ENCODE measurements at regions not wholly inside any gene's neighbourhood (a gene's known extent, or its start where the extent isn't known, plus 50 kb on each side); places are given as distances from the start of the nearest gene placed in this dataset.

DNA sequence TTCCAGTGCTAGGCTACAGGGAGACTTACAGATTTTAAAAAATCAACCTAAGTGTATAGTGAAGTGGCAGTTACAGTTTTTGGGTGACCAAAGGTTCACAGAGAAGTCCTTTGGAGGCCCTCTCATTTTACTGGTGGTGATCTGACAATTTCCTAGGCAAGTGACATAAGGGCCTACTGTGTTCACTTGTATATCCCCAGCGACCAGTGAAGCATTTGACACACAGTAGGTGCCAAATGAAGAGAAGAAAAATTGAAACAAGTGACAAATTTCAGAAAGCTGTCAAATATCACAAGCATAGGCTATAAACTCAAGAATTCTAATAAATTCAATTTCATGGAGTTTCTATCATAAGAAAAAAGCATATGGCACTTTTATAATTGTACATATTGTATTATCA, 89.5 kb downstream of the RPL22L1 start:
- DNase-seq, result no peak

DNA sequence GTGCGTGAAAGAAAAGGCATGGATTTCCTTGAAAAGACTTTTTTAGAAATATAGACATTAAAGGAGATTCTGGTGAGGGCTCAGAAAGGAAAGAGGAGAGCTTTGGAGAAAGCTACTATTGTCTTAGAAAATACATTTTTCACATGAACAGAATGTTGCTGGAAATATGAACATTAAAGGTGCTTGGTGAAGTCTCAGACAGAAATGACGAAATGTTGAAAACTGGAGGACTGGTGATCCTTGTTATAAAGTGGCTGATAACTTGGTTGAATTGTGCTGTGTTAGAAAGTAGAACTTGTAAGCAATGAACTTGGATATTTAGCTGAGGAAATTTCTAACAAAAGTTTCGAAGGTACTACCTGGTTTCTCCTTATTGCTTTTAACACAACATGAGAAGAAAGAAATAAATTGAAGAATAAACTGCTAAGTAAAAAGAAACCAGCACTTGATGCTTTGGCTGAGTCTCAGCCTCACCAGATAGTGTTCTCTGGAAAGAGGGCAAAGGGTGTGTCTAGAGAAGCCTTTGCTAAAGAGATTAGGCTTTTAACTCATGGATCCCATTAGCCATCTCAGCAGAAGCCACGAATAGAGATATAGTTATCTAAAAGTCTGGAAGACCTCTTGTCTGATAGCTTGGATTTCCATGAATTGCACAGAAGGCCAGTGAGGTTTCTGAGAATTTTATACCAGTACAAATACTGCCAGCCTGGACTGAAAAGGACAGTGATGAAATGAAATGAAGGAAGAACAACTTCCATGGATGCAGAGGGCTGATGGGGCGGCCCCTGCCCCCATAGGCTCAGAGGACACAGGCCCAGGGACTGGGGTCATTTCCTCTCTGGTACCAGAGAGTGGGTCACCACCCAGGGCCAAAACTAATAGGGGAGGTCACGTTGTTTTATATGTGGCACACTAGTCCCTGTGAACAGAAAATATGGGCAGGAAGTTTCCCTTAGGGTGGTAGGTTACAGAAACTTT, 91.5 kb downstream of the RPL22L1 start:
- DNase-seq, result no peak

- DNase-seq, result no peak
These were observed 92.5 kb downstream of the RPL22L1 start for GRCh38 chr3:170777564-170777926.

DNA sequence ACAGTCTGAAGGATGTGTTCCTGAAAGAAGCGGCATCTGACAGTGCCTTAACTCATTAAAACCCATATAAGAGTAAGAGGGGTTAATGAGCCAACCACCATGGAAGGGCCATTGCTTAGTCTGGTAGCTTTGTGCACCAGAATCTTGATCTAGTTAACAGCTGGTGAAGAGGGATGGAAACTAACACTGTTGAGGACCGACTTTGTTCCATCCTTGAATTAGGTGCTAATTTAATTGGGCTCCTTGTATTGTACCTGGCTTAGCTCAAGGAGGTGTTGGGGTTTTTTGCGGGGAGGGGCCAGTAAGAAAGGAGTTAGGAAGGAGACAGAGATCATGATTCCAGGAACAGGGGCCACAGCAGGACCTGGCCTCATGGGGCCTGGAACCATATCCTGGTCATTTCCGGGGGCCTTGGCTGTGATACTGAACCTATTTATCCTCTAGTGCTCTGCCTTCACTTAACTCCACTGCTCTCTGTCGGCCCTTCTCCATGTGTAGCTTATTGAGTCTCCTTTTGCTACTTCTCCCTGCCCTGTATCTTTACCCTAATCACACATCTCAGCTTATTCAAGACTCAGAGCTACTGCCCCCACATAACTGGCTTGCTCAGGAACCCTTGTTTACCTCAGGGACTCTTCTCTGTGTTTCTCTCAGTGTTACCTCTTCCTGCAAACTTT, 93.0 kb downstream of the RPL22L1 start:
- DNase-seq, result no peak

GRCh38 chr3:170773682-170774425, 96.1 kb downstream of the RPL22L1 start:
- DNase-seq, result no peak

DNA sequence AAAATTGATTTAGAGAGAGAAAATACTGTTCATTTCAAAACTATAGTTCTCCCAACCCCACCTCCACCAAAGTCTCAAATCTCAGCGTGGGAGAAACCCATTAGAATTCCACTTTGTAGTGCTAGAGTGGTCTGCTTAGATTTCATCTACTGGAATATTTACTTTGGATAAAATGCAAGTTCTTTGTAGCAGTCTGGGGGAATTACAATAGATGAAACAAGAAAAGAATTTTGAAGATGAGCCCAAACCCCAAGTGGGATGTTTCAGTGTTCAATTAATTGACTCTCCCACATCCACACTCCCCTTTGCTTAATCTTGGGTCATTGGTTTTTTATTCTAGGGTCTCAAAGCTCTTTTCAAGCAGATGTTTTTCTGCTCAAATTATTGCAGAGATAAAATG, 97.8 kb downstream of the RPL22L1 start:
- DNase-seq, result no peak

GRCh38 chr3:170768334-170768801, 101.6 kb downstream of the RPL22L1 start:
- DNase-seq, result no peak

- DNase-seq, result no peak
These were observed 102.4 kb downstream of the RPL22L1 start for GRCh38 chr3:170767576-170767941.

DNA sequence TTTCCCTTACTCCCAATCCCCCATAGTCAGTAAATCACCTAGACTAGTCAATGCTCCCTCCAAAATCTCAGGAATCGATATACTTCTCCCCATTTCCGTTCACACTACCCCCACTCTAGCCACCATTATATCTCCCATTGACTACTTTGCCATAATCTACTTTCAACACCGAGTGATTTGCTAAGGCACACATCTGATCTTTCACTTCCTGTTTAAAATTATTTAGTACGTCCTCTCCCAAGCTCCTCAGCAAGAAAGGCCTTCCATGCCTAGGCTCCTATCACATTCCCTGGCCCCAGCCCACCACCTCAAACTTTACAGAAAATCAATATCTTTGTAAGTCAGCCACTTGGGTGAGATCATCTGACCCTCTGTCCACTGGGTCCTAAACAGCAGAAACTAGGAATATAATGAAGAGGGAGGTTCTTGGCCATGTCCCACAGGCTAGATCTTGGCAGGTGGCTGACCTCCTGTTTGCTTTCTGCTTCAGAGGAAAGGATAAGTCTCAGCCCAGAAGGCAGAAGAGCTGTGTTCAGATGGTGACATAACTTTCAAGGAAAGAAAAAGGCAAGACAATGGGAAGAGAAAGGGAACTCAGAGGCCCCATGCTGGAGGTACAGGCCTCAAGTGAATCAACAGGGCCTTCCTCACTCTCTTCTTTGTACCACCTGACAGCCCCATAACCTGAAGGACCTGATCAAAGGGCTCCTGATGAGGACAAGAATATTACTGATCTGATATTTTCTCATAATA, 103.0 kb downstream of the RPL22L1 start:
- DNase-seq, result no peak

DNA sequence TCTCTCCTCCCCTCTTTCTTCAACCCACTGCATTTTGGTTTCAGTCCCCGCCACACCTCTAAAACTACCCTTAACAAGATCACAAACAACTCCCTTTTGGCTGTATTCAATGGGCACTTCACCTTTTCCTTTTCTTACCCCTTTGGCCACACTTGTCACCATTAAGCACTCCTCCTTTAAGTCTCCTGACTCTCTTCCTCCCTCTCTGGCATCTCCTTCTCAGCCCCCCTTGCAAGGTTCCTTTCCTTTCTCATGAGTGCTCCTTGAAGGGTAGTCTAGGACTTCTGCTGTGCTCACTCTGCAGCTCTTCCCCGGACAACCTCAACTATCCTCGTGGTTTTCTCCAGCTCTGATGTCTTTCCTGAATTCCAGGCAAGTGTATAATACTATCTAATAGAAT, 103.7 kb downstream of the RPL22L1 start:
- DNase-seq, result no peak

DNA sequence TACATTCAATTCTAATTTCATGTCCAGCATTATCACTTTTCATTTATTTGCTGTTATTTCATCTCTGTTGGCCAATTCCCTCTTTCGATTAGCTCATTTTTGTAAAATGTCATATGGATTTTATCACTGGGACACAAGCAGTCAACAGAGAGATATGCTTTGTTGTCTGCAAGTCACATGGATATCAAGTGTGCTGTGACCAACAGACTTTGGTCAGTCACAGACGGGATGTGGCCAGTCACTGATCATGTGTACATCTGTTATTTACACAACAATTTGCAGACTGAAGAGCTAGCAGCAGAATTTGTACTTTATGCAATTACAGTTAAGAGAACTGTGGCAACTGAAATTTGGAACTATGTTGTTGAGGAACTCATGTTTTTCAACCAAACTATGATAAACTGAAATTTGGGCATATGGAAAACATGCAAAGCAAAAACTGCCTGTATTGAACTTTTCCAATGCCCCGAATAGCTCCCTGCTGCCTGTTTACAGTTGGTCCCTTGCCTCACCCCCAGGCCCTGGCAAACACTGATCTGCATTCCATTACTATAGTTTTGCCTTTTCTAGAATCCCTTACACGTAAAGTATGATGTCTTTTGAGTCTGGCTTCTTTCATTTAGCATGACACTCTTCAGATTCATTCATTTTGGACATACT, 104.4 kb downstream of the RPL22L1 start:
- DNase-seq, result no peak

GRCh38 chr3:170764017-170764416, 106.0 kb downstream of the RPL22L1 start:
- no peak for DNase-seq

- DNase-seq, result no peak
These were observed 107.9 kb downstream of the RPL22L1 start for GRCh38 chr3:170762064-170762463.

- no peak for DNase-seq
These were observed 108.9 kb downstream of the RPL22L1 start for GRCh38 chr3:170761103-170761502.

- DNase-seq, result no peak
These were observed 109.8 kb downstream of the RPL22L1 start for GRCh38 chr3:170760174-170760526.

GRCh38 chr3:170759511-170760173, 110.4 kb downstream of the RPL22L1 start:
- no peak for DNase-seq

GRCh38 chr3:170757038-170757437, 113.0 kb downstream of the RPL22L1 start:
- DNase-seq, result no peak

GRCh38 chr3:170754311-170754693, 115.7 kb downstream of the RPL22L1 start:
- DNase-seq, result no peak

GRCh38 chr3:170753421-170754310, 116.3 kb downstream of the RPL22L1 start:
- no peak for DNase-seq

GRCh38 chr3:170752571-170753155, 117.3 kb downstream of the RPL22L1 start:
- no peak for DNase-seq
